ENCODE measurements at regions not wholly inside any gene's neighbourhood (a gene's known extent, or its start where the extent isn't known, plus 50 kb on each side); places are given as distances from the start of the nearest gene placed in this dataset.

DNA sequence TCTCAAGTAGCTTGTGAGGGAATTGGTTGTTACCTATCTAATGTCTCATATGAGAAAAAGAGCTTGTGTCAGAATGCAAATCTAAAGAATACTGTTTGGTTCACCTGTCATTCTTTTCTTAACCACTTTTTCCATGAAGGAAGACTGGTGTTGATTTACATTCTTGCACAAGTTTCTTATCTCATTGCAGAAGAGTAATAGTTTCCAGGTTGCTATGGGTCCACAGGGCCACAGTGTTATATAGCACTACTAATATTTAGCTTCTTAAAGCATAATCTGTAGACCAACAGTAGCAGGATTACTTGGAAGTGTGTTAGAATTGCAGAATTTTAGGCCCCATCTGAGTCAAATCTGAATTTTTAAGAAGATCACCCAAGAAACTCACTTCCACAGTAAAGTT lies 697.5 kb downstream of the GBE1 start:
- TF ChIP-seq POLR2A (IDR thresholded peaks at IDR 0.05), result no peak
- TF ChIP-seq, protein P1, sequence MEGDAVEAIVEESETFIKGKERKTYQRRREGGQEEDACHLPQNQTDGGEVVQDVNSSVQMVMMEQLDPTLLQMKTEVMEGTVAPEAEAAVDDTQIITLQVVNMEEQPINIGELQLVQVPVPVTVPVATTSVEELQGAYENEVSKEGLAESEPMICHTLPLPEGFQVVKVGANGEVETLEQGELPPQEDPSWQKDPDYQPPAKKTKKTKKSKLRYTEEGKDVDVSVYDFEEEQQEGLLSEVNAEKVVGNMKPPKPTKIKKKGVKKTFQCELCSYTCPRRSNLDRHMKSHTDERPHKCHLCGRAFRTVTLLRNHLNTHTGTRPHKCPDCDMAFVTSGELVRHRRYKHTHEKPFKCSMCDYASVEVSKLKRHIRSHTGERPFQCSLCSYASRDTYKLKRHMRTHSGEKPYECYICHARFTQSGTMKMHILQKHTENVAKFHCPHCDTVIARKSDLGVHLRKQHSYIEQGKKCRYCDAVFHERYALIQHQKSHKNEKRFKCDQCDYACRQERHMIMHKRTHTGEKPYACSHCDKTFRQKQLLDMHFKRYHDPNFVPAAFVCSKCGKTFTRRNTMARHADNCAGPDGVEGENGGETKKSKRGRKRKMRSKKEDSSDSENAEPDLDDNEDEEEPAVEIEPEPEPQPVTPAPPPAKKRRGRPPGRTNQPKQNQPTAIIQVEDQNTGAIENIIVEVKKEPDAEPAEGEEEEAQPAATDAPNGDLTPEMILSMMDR (IDR thresholded peaks at IDR 0.05), result no peak

Data from esophagus squamous epithelium (tissue), 4 donors.